Panc1 (cell line): ENCODE measurements at regions not wholly inside any gene's neighbourhood (a gene's known extent, or its start where the extent isn't known, plus 50 kb on each side); places are given as distances from the start of the nearest gene placed in this dataset.

Experiments used
- ATAC-seq: fragments of 200-7000 bp; cut with Tn5 transposase; 2 replicates; pipeline ENCODE4 v1.9.1; 2020; ENCODE audit warnings: mild to moderate bottlenecking, moderate library complexity
- BruUV-seq: library from RNA; stranded (reverse); fragments of 400-500 nt; replicated peaks from 2 replicates; lab custom pipeline; 2021; lab: Mats Ljungman, UMichigan
- CTCF ChIA-PET: fragments of 300-600 bp; sonication (Branson Sonifier 250); formaldehyde crosslinking; loops from one replicate; lab custom pipeline; 2022; ENCODE audit warnings: antibody characterized with exemption; lab: Charles Lee
- POLR2A ChIA-PET: fragments of 300-600 bp; sonication (Branson Sonifier 250); formaldehyde crosslinking; loops from one replicate; lab custom pipeline; 2022; ENCODE audit warnings: antibody characterized with exemption; lab: Charles Lee
- DNase-seq: peaks from one replicate; pipeline ENCODE4 v3.0.0-alpha.2; 2010; ENCODE audit warnings: low read depth, low spot score
- H3K27ac ChIP-seq: 2 replicates; pipeline ENCODE4 v1.5.1; 2011; ENCODE audit warnings: mild to moderate bottlenecking, low read length, inconsistent platforms
- H3K27me3 ChIP-seq: fragments of 200-500 bp; sonication (Bioruptor generic); 2 replicates; pipeline ENCODE4 v1.6.0; 2014; ENCODE audit warnings: low read length, inconsistent platforms; ENCODE audit not compliant: control insufficient read depth, insufficient read depth
- H3K36me3 ChIP-seq: fragments of 200-500 bp; sonication (Bioruptor generic); 2 replicates; pipeline ENCODE4 v1.5.1; 2014; ENCODE audit warnings: inconsistent platforms, mild to moderate bottlenecking, low read length, moderate library complexity; ENCODE audit not compliant: control insufficient read depth, insufficient read depth
- H3K4me1 ChIP-seq: 2 replicates; pipeline ENCODE4 v1.5.1; 2011; ENCODE audit warnings: inconsistent platforms, mild to moderate bottlenecking, low read length, moderate library complexity; ENCODE audit not compliant: control insufficient read depth, insufficient read depth
- H3K4me3 ChIP-seq, 2 experiments: 2 replicates each; pipeline ENCODE4 v1.5.1; 2011 to 2012; ENCODE audit warnings: low read depth in 2 of 2, low read length in 2 of 2, mild to moderate bottlenecking in 2 of 2, inconsistent platforms in 1 of 2, moderate library complexity in 1 of 2
- H3K9me3 ChIP-seq: fragments of 200-500 bp; sonication (Bioruptor generic); 2 replicates; pipeline ENCODE4 v1.5.1; 2014; ENCODE audit warnings: low read depth, mild to moderate bottlenecking, inconsistent platforms, low read length, moderate library complexity; ENCODE audit not compliant: control insufficient read depth, insufficient read depth
- POLR2AphosphoS5 ChIP-seq: IDR thresholded peaks from 2 replicates; pipeline ENCODE4 v1.6.1; 2012; ENCODE audit warnings: mild to moderate bottlenecking, low read depth, low read length, moderate library complexity
- SIN3A ChIP-seq: IDR thresholded peaks from 2 replicates; pipeline ENCODE4 v1.6.1; 2012; ENCODE audit warnings: low read depth, mild to moderate bottlenecking, low read length, moderate library complexity, borderline replicate concordance; ENCODE audit not compliant: insufficient read depth
- TCF7L2 ChIP-seq: IDR thresholded peaks from 2 replicates; pipeline ENCODE4 v1.6.1; 2011; ENCODE audit warnings: mild to moderate bottlenecking, low read depth, low read length, inconsistent platforms
- in situ Hi-C: cut with HindIII; loops from 2 replicates; pipeline ENCODE4 v1.10.0; 2016; ENCODE audit warnings: low sequenced_read_pairs, low pct_unique_long_range_greater_than_20kb
- intact Hi-C: fragments of 100-400 bp; cut with micrococcal nuclease; formaldehyde crosslinking; loops from one replicate; pipeline ENCODE4 v1.10.0; 2022; ENCODE audit not compliant: unreplicated experiment
- TF ChIP-seq, protein P1 (sequence below): fragments of 450-650 bp; IDR thresholded peaks from 2 replicates; pipeline ENCODE4 v1.5.1; 2017; ENCODE audit warnings: mild to moderate bottlenecking
- TF ChIP-seq, protein P2 (sequence below), 2 experiments: IDR thresholded peaks; 2 replicates each; pipeline ENCODE4 v1.6.1; 2011 to 2012; ENCODE audit warnings: low read depth in 2 of 2, control low read depth in 1 of 2, low read length in 1 of 2, mild to moderate bottlenecking in 1 of 2, moderate library complexity in 1 of 2; ENCODE audit not compliant: insufficient read depth in 1 of 2

DNA sequence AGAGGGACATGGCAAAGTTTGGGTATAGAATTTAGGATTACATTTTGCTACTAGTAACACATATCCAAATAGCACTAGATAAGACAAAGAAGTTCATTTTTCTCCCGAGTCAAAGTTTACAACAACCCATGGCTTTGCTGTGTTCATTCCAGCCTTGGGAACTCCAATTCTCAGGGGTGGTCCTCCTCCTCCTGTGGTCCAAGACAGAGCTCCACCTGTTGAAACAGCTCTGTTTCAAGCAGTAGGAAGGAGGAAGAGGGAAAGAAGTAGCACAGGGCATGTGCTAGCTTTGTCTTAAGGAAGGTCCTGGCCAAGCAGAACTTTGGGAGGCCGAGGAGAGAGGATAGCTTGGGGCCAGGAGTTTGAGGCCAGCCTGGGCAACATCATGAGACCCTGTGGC lies 113.8 kb upstream of the SIX2 start:
- no TSS peak for BruUV-seq
- H3K27ac ChIP-seq = no peak overlapping the region
- H3K9me3 ChIP-seq = no peaks in the 10 kb centered on the region
- in situ Hi-C loops = no loop called here
- no peaks in the 10 kb centered on the region for H3K27me3 ChIP-seq
- ATAC-seq (no peak), DNase-seq (no peak)
- no peak overlapping the region for H3K4me3 ChIP-seq
- H3K4me1 ChIP-seq = no peaks in the 10 kb centered on the region
- intact Hi-C loops = no loop called here
- H3K36me3 ChIP-seq = no peaks in the 10 kb centered on the region
- ChIA-PET POLR2A (no interaction called here), CTCF (no interaction called here)
- TF ChIP-seq, protein P1, sequence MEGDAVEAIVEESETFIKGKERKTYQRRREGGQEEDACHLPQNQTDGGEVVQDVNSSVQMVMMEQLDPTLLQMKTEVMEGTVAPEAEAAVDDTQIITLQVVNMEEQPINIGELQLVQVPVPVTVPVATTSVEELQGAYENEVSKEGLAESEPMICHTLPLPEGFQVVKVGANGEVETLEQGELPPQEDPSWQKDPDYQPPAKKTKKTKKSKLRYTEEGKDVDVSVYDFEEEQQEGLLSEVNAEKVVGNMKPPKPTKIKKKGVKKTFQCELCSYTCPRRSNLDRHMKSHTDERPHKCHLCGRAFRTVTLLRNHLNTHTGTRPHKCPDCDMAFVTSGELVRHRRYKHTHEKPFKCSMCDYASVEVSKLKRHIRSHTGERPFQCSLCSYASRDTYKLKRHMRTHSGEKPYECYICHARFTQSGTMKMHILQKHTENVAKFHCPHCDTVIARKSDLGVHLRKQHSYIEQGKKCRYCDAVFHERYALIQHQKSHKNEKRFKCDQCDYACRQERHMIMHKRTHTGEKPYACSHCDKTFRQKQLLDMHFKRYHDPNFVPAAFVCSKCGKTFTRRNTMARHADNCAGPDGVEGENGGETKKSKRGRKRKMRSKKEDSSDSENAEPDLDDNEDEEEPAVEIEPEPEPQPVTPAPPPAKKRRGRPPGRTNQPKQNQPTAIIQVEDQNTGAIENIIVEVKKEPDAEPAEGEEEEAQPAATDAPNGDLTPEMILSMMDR = no peak
- TF ChIP-seq SIN3A = no peak
- TF ChIP-seq POLR2AphosphoS5 = no peak
- TF ChIP-seq TCF7L2 = no peak
- TF ChIP-seq, protein P2, sequence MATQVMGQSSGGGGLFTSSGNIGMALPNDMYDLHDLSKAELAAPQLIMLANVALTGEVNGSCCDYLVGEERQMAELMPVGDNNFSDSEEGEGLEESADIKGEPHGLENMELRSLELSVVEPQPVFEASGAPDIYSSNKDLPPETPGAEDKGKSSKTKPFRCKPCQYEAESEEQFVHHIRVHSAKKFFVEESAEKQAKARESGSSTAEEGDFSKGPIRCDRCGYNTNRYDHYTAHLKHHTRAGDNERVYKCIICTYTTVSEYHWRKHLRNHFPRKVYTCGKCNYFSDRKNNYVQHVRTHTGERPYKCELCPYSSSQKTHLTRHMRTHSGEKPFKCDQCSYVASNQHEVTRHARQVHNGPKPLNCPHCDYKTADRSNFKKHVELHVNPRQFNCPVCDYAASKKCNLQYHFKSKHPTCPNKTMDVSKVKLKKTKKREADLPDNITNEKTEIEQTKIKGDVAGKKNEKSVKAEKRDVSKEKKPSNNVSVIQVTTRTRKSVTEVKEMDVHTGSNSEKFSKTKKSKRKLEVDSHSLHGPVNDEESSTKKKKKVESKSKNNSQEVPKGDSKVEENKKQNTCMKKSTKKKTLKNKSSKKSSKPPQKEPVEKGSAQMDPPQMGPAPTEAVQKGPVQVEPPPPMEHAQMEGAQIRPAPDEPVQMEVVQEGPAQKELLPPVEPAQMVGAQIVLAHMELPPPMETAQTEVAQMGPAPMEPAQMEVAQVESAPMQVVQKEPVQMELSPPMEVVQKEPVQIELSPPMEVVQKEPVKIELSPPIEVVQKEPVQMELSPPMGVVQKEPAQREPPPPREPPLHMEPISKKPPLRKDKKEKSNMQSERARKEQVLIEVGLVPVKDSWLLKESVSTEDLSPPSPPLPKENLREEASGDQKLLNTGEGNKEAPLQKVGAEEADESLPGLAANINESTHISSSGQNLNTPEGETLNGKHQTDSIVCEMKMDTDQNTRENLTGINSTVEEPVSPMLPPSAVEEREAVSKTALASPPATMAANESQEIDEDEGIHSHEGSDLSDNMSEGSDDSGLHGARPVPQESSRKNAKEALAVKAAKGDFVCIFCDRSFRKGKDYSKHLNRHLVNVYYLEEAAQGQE (IDR thresholded peaks at IDR 0.05; ENCODE audit: insufficient read depth in 1 of 2, low read depth in 2 of 2, low read length in 1 of 2) = no peak

DNA sequence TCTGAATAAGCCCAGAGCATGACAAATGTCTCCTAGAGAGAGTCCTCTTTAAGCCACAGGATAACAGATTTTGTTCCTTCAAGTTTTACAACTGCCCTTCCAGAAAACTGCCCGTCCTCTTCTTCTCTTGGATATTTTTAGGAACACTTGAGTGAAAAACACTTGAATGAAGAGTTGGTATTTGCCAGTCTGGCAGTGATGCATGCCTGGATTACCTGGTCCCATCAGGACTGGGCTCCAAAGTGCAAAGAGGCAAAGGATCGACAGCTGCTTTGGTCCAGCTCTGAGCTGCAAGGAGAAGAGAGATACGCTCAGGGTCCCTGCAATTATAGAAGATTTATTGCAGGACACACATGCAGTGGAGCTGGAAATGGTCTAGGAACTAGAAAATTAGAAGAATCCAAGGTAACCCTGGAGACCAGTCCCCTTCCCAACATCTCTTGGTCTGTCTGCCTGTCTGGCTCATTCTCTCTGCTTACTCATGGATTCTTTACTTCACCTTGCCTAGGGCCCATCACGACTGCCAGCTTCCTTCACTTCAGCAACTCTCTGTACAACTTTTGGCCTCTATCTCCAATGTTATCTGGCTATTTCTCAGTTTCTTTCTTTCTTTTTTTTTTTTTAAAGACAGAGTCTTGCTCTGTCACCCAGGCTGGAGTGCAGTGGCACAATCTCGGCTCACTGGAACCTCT lies 112.1 kb upstream of the SIX2 start:
- Histone ChIP-seq H3K4me1 (no peaks in the 10 kb centered on the region), H3K27me3 (no peaks in the 10 kb centered on the region), H3K27ac (no peak overlapping the region), H3K36me3 (no peaks in the 10 kb centered on the region), H3K4me3 (no peak overlapping the region), H3K9me3 (no peaks in the 10 kb centered on the region)
- no peak for ATAC-seq
- in situ Hi-C loops (no loop called here), intact Hi-C loops (no loop called here)
- TF ChIP-seq POLR2AphosphoS5 = no peak
- TF ChIP-seq, protein P2 (IDR thresholded peaks at IDR 0.05; ENCODE audit: insufficient read depth in 1 of 2, low read depth in 2 of 2, low read length in 1 of 2) = no peak
- TF ChIP-seq SIN3A = no peak
- no peak for TF ChIP-seq TCF7L2
- TF ChIP-seq, protein P1 = no peak
- BruUV-seq = no TSS peak
- ChIA-PET POLR2A (no interaction called here), CTCF (no interaction called here)
- DNase-seq = no peak
